PC-3 (cell line): ENCODE measurements at regions not wholly inside any gene's neighbourhood (a gene's known extent, or its start where the extent isn't known, plus 50 kb on each side); places are given as distances from the start of the nearest gene placed in this dataset.

Source experiments
- ATAC-seq: fragments of 200-7000 bp; cut with Tn5 transposase; 2 replicates; pipeline ENCODE4 v1.9.1; 2020; ENCODE audit warnings: mild to moderate bottlenecking, moderate library complexity
- BruUV-seq: library from RNA; stranded (reverse); fragments of 400-500 nt; replicated peaks from 2 replicates; lab custom pipeline; 2021; lab: Mats Ljungman, UMichigan
- CTCF ChIA-PET: fragments of 300-600 bp; sonication (Branson Sonifier 250); formaldehyde crosslinking; loops from one replicate; lab custom pipeline; 2022; ENCODE audit warnings: antibody characterized with exemption; lab: Charles Lee
- POLR2A ChIA-PET: fragments of 300-600 bp; sonication (Branson Sonifier 250); formaldehyde crosslinking; loops from one replicate; lab custom pipeline; 2022; ENCODE audit warnings: antibody characterized with exemption; ENCODE audit not compliant: unreplicated experiment; lab: Charles Lee
- DNase-seq: peaks from one replicate; pipeline ENCODE4 v3.0.0-alpha.2; 2015
- H2AFZ ChIP-seq: fragments of 300-600 bp; sonication (generic); 2 replicates; pipeline ENCODE4 v1.6.0; 2016; ENCODE audit warnings: antibody characterized with exemption, low read length
- H3F3A ChIP-seq: fragments of 300-600 bp; sonication (generic); one replicate; pipeline ENCODE4 v1.6.0; 2017; ENCODE audit warnings: antibody characterized with exemption, low read length, control low read depth, mild to moderate bottlenecking; ENCODE audit not compliant: unreplicated experiment
- H3K27ac ChIP-seq: fragments of 300-600 bp; sonication (generic); 2 replicates; pipeline ENCODE4 v1.5.1; 2016; ENCODE audit warnings: mild to moderate bottlenecking, low read length
- H3K27me3 ChIP-seq: fragments of 300-600 bp; sonication (generic); 2 replicates; pipeline ENCODE4 v1.6.1; 2016; ENCODE audit warnings: low read length, mixed read lengths
- H3K36me3 ChIP-seq: fragments of 300-600 bp; sonication (generic); 2 replicates; pipeline ENCODE4 v1.6.1; 2016; ENCODE audit warnings: low read depth, mixed run types, low read length, mixed read lengths
- H3K4me1 ChIP-seq: fragments of 300-600 bp; sonication (generic); 2 replicates; pipeline ENCODE4 v1.5.1; 2016; ENCODE audit warnings: low read length; ENCODE audit not compliant: insufficient read depth
- H3K4me2 ChIP-seq: fragments of 300-600 bp; sonication (generic); 2 replicates; pipeline ENCODE4 v1.6.0; 2016; ENCODE audit warnings: low read length
- H3K4me3 ChIP-seq: fragments of 300-600 bp; sonication (generic); 2 replicates; pipeline ENCODE4 v1.5.1; 2016; ENCODE audit warnings: mild to moderate bottlenecking, low read length, mixed read lengths
- H3K79me2 ChIP-seq: fragments of 300-600 bp; sonication (generic); 2 replicates; pipeline ENCODE4 v1.6.1; 2017; ENCODE audit warnings: low read length, mixed read lengths
- H3K9ac ChIP-seq: fragments of 300-600 bp; sonication (generic); 2 replicates; pipeline ENCODE4 v1.6.0; 2016; ENCODE audit warnings: mild to moderate bottlenecking, low read length
- H3K9me2 ChIP-seq: fragments of 300-600 bp; sonication (generic); replicated peaks from 2 replicates; pipeline ENCODE4 v1.6.1; 2016; ENCODE audit warnings: mixed run types, low read length, mixed read lengths
- H3K9me3 ChIP-seq: fragments of 300-600 bp; sonication (generic); 2 replicates; pipeline ENCODE4 v1.6.1; 2016; ENCODE audit warnings: low read length, mixed read lengths
- H4K20me1 ChIP-seq: fragments of 300-600 bp; sonication (generic); 2 replicates; pipeline ENCODE4 v1.6.1; 2016; ENCODE audit warnings: low read length, mixed read lengths
- CTCF ChIP-seq: fragments of 300-600 bp; sonication (generic); conservative IDR thresholded peaks from 2 replicates; pipeline ENCODE4 v1.5.1; 2017; ENCODE audit warnings: antibody characterized with exemption, low read depth, mild to moderate bottlenecking, low read length
- EZH2 ChIP-seq: fragments of 300-600 bp; sonication (generic); IDR thresholded peaks from one replicate; pipeline ENCODE4 v1.6.1; 2017; ENCODE audit warnings: antibody characterized with exemption, mild to moderate bottlenecking, low read length; ENCODE audit not compliant: unreplicated experiment
- EZH2phosphoT487 ChIP-seq: fragments of 300-600 bp; sonication (generic); IDR thresholded peaks from 2 replicates; pipeline ENCODE4 v1.6.1; 2018; ENCODE audit warnings: mild to moderate bottlenecking, antibody characterized with exemption, low read length, borderline replicate concordance
- intact Hi-C: fragments of 100-400 bp; cut with micrococcal nuclease; formaldehyde crosslinking; loops from 2 replicates; pipeline ENCODE4 v1.9.0; 2023

- Histone ChIP-seq H3K9me2 (no peaks in the 10 kb centered on the region), H3K4me1 (peaks cover 1% of the 10 kb centered on the region), H3F3A (no peaks in the 10 kb centered on the region), H3K4me3 (no peak overlapping the region), H4K20me1 (no peaks in the 10 kb centered on the region), H3K79me2 (no peaks in the 10 kb centered on the region), H3K27ac (no peak overlapping the region), H2AFZ (no peak overlapping the region), H3K27me3 (no peaks in the 10 kb centered on the region), H3K9ac (no peak overlapping the region), H3K9me3 (no peaks in the 10 kb centered on the region), H3K36me3 (no peaks in the 10 kb centered on the region), H3K4me2 (no peak overlapping the region)
- POLR2A ChIA-PET, result no interaction called here
- no TSS peak for BruUV-seq
- no peak for DNase-seq
- ATAC-seq, result no peak; the same call in 1 of the 2 replicates
- CTCF ChIA-PET, result no interaction called here
- TF ChIP-seq CTCF (no peak), EZH2 (no peak), EZH2phosphoT487 (no peak)
- intact Hi-C loops, result no loop called here
Measured at GRCh38 chr3:194994551-194994981, 276.4 kb downstream of the XXYLT1 start.

GRCh38 chr3:194995334-194995733 lies 275.6 kb downstream of the XXYLT1 start:
- intact Hi-C loops, result no loop called here
- BruUV-seq, result no TSS peak
- no peaks in the 10 kb centered on the region for H3K9me2 ChIP-seq
- no peak for ATAC-seq
- DNase-seq, result no peak
- H3K9ac ChIP-seq, result no peak overlapping the region
- H4K20me1 ChIP-seq, result no peaks in the 10 kb centered on the region
- no peaks in the 10 kb centered on the region for H3F3A ChIP-seq
- H3K4me1 ChIP-seq, result no peaks in the 10 kb centered on the region
- ChIA-PET POLR2A (interaction anchor here (0.6 kb wide), 1 partner anchor 272 kb away, joined by 3 read pairs; no protein-coding TSS in a partner anchor), CTCF (no interaction called here)
- no peaks in the 10 kb centered on the region for H3K9me3 ChIP-seq
- no peak overlapping the region for H3K4me3 ChIP-seq
- no peak overlapping the region for H3K27ac ChIP-seq
- H3K79me2 ChIP-seq, result no peaks in the 10 kb centered on the region
- H3K4me2 ChIP-seq, result no peak overlapping the region
- no peaks in the 10 kb centered on the region for H3K27me3 ChIP-seq
- TF ChIP-seq CTCF, result no peak
- TF ChIP-seq EZH2, result no peak
- no peak for TF ChIP-seq EZH2phosphoT487
- no peaks in the 10 kb centered on the region for H3K36me3 ChIP-seq
- no peak overlapping the region for H2AFZ ChIP-seq

- Histone ChIP-seq H3K36me3 (no peaks in the 10 kb centered on the region), H2AFZ (no peak overlapping the region), H3K4me1 (no peaks in the 10 kb centered on the region), H3K9me3 (no peaks in the 10 kb centered on the region), H3K9ac (no peak overlapping the region), H3K9me2 (no peaks in the 10 kb centered on the region), H3K4me3 (no peak overlapping the region), H4K20me1 (no peaks in the 10 kb centered on the region), H3K4me2 (no peak overlapping the region), H3K79me2 (no peaks in the 10 kb centered on the region), H3K27me3 (no peaks in the 10 kb centered on the region), H3F3A (no peaks in the 10 kb centered on the region), H3K27ac (no peak overlapping the region)
- CTCF ChIA-PET, result no interaction called here
- ATAC-seq (no peak), DNase-seq (no peak)
- POLR2A ChIA-PET, result no interaction called here
- intact Hi-C loops, result no loop called here
- no peak for TF ChIP-seq EZH2phosphoT487
- TF ChIP-seq EZH2, result no peak
- TF ChIP-seq CTCF, result no peak
- BruUV-seq, result no TSS peak
Measured at GRCh38 chr3:194995922-194996321, 275.0 kb downstream of the XXYLT1 start.
